ENCODE measurements at regions not wholly inside any gene's neighbourhood (a gene's known extent, or its start where the extent isn't known, plus 50 kb on each side); places are given as distances from the start of the nearest gene placed in this dataset.

DNA sequence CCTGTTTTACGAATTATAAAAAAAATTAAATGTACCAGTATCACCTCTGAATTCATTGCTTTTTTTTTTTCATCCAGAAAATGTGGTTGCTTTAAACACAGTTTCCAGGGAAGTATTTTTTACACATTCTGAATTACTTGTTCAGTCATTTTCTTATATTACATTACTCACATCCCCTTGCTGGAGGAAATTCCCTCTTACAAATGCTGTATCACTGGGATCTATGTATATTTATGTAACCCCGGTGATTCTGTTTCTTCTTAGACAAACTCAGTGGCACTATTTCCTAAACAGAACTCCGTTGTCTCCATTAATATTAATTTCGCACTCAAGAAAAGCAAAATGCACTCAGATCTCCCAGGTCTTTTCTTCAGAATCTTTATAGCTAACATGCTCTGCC is 1078.5 kb upstream of the ZEB2 start:
- no peak for TF ChIP-seq CTCF (IDR thresholded peaks at IDR 0.05)
- Histone ChIP-seq H3K4me1 (peaks cover 0 to 11% of the 10 kb centered on the region in 2 donors), H3K9me3 (no peaks in the 10 kb centered on the region), H3K4me3 (no peak overlapping the region), H3K27ac (no peak overlapping the region), H3K27me3 (no peaks in the 10 kb centered on the region), H3K36me3 (no peaks in the 10 kb centered on the region)
- intact Hi-C loops (cut with DNase I), result no loop called here
- DNase-seq, result no peak
- no peak for ATAC-seq

DNA sequence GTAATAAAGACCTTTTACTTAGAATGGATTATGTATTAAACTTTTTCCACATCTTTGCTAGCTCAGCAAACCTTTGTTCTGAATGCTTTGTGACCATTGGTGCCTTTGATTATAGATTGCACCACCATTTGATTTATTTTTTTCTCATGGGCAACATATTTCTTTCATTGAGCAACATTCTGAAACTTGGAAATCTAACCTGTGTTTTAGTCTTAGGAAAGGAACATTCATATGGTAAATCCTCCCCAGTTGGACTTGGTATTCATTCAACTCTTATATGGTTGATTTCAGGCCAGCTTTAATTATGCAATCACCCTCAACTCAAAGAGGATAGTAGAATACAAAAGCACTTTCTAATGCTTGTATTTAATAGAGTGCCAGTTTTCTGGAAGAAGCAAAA is 1077.9 kb upstream of the ZEB2 start:
- peak in 2 of 4 donors; percentile 61 to 76 for DNase-seq
- peaks cover 0 to 11% of the 10 kb centered on the region in 2 donors for H3K4me1 ChIP-seq
- ATAC-seq, result peak; percentile 23
- no peak for TF ChIP-seq CTCF (IDR thresholded peaks at IDR 0.05)
- H3K4me3 ChIP-seq, result no peak overlapping the region
- H3K27ac ChIP-seq, result no peak overlapping the region
- no peaks in the 10 kb centered on the region for H3K36me3 ChIP-seq
- no peaks in the 10 kb centered on the region for H3K27me3 ChIP-seq
- intact Hi-C loops (cut with DNase I), result no loop called here
- no peaks in the 10 kb centered on the region for H3K9me3 ChIP-seq

DNA sequence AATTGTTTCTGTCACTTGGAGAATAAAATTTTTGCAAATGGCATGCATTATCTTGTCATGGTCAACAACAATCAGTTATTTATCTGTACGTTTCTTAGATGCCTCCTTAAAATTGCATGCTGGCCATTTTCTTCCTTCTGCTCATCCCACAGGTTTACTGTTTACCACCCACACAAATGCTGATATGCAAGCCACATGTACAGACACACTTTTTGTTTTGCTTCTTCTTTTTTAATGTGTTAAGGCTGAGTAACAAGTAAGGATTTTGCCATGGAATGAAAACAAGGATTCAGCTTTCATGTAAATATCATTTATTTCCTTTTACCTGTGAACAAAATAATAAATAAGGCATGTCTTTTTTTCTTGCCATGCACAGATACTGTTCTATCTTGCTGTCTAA is 1077.1 kb upstream of the ZEB2 start:
- Histone ChIP-seq H3K36me3 (no peaks in the 10 kb centered on the region), H3K9me3 (no peaks in the 10 kb centered on the region), H3K27ac (no peak overlapping the region), H3K4me3 (no peak overlapping the region), H3K27me3 (no peaks in the 10 kb centered on the region), H3K4me1 (peaks cover 0 to 11% of the 10 kb centered on the region in 2 donors)
- DNase-seq, result no peak
- ATAC-seq, result no peak
- intact Hi-C loops (cut with DNase I), result no loop called here
- no peak for TF ChIP-seq CTCF (IDR thresholded peaks at IDR 0.05)

GRCh38 chr2:145596416-145596815 is 1076.5 kb upstream of the ZEB2 start:
- Histone ChIP-seq H3K4me1 (peaks cover 0 to 11% of the 10 kb centered on the region in 2 donors), H3K36me3 (no peaks in the 10 kb centered on the region), H3K27me3 (no peaks in the 10 kb centered on the region), H3K4me3 (no peak overlapping the region), H3K27ac (no peak overlapping the region), H3K9me3 (no peaks in the 10 kb centered on the region)
- no peak for ATAC-seq
- no peak for DNase-seq
- no peak for TF ChIP-seq CTCF (IDR thresholded peaks at IDR 0.05)
- intact Hi-C loops (cut with DNase I), result no loop called here

DNA sequence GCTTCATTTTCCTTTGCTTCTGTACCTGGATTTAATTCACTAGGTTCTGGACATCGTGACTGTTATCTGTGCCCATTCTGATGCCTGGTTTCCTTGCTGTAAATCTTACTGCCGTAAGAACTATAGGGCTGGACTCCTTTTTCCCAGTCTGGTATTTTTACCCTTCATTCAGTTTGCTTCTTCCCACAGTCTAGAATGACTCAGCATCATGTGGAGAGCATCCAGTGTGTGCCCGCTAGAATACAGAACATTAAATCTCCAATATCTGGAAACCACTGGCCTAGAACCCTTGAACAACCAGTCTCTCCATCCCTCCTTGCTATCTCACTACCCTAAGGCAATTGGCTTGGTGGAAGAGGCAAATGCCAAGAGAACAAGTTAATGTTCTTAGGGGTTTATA is 1075.4 kb upstream of the ZEB2 start:
- Histone ChIP-seq H3K36me3 (no peaks in the 10 kb centered on the region), H3K27ac (no peak overlapping the region), H3K4me1 (peaks cover 0 to 11% of the 10 kb centered on the region in 2 donors), H3K27me3 (no peaks in the 10 kb centered on the region), H3K4me3 (no peak overlapping the region), H3K9me3 (no peaks in the 10 kb centered on the region)
- intact Hi-C loops (cut with DNase I), result no loop called here
- no peak for TF ChIP-seq CTCF (IDR thresholded peaks at IDR 0.05)
- no peak for ATAC-seq
- DNase-seq, result no peak

Measured in left lung (tissue), 4 donors.